ENCODE measurements at regions not wholly inside any gene's neighbourhood (a gene's known extent, or its start where the extent isn't known, plus 50 kb on each side); places are given as distances from the start of the nearest gene placed in this dataset.

DNA sequence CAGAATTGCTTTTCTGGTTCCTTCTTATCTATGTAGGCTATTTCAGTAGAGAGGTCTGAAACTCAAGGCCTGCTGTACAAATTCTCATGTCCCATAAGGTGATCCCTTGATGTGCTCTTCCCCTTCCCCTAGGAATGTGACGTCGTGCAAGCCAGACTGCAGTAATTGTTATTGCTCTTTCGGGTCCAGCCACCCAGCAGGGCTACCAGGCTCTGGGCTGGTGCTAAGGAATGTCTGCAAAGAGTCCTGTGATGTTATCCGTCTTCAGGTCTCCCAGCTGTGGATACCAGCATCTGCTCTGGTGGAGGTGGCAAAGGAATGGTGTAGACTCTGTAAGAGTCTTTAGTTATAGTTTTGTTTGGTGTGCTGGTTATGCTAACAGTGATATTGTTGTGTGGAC is 378.7 kb downstream of the C4orf33 start:
- Mint-ChIP-seq H3K27me3 (no peaks in the 10 kb centered on the region), H3K4me3 (no peak overlapping the region), H3K36me3 (no peaks in the 10 kb centered on the region), H3K27ac (no peak overlapping the region), H3K4me1 (no peaks in the 10 kb centered on the region), H3K9me3 (peaks cover 0 to 14% (median 5%) of the 10 kb centered on the region in 7 donors)
- Histone ChIP-seq H3K4me3 (ENCODE audit: low read depth, low read length) (no peak overlapping the region), H3K36me3 (ENCODE audit: control insufficient read depth, insufficient read depth, low read length) (no peaks in the 10 kb centered on the region), H3K27me3 (ENCODE audit: control insufficient read depth, insufficient read depth, low read length) (no peaks in the 10 kb centered on the region), H3K27ac (ENCODE audit: insufficient read depth, low read length, poor library complexity, severe bottlenecking) (no peak overlapping the region), H3K9me3 (ENCODE audit: control insufficient read depth in 2 of 2, low read length in 2 of 2) (no peaks in the 10 kb centered on the region), H3K4me1 (ENCODE audit: control insufficient read depth, insufficient read depth, low read length, poor library complexity, severe bottlenecking) (no peaks in the 10 kb centered on the region)
- DNase-seq (no peak), ATAC-seq (ENCODE audit: low read depth in 2 of 2) (no peak)

DNA sequence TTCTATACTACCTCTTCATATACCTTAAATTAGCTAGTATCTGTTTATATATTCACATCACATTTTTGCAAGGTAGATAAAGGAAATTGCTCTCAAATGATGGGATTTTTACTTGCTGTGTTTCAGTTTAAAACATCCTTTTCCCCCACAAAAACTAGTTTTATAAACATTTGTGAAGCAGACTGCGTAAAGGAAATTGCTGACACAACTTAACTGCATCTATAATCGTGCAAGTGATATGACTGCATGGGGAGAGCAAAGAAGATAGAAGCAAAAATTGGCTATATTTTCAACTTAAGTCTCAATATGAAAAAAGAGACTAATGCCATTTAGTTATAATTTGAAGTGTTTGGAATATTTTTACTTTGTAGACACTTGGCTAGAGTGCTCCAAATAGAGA is 385.2 kb downstream of the C4orf33 start:
- H3K4me1 ChIP-seq (ENCODE audit: control insufficient read depth, insufficient read depth, low read length, poor library complexity, severe bottlenecking), result no peaks in the 10 kb centered on the region
- Mint-ChIP-seq H3K27me3 (peaks cover 4% of the 10 kb centered on the region), H3K9me3 (peaks cover 0 to 6% (median 2%) of the 10 kb centered on the region in 7 donors), H3K36me3 (no peaks in the 10 kb centered on the region), H3K27ac (no peak overlapping the region), H3K4me1 (no peaks in the 10 kb centered on the region), H3K4me3 (no peak overlapping the region)
- H3K9me3 ChIP-seq (ENCODE audit: control insufficient read depth in 2 of 2, low read length in 2 of 2), result no peaks in the 10 kb centered on the region
- no peak overlapping the region for H3K4me3 ChIP-seq (ENCODE audit: low read depth, low read length)
- H3K27me3 ChIP-seq (ENCODE audit: control insufficient read depth, insufficient read depth, low read length), result no peaks in the 10 kb centered on the region
- ATAC-seq (ENCODE audit: low read depth in 2 of 2), result no peak
- no peak for DNase-seq
- H3K36me3 ChIP-seq (ENCODE audit: control insufficient read depth, insufficient read depth, low read length), result no peaks in the 10 kb centered on the region
- H3K27ac ChIP-seq (ENCODE audit: insufficient read depth, low read length, poor library complexity, severe bottlenecking), result no peak overlapping the region

DNA sequence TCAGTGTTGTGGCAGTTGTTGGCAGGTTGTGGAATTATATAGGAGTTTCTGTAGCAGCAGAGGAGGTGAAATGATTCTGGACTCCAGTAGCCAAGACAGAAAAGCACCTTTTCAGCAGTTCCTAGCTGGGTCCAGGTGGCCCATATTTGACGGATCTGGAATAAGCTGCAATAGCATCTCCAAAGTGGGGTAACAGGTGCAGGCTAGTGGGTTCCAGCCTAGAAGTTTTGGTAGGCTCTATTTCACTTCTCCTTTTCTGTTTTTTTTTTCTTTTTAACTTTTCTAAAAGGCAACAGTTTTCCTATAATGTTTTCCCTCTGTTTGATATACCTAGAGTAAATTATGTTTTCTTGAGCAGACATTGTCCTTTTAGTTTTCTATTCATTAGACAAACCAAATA is 392.5 kb downstream of the C4orf33 start:
- Mint-ChIP-seq H3K4me1 (no peaks in the 10 kb centered on the region), H3K27me3 (peaks cover 7% of the 10 kb centered on the region), H3K27ac (no peak overlapping the region), H3K36me3 (no peaks in the 10 kb centered on the region), H3K4me3 (no peak overlapping the region), H3K9me3 (peaks cover 0 to 4% (median 0%) of the 10 kb centered on the region in 7 donors)
- no peaks in the 10 kb centered on the region for H3K36me3 ChIP-seq (ENCODE audit: control insufficient read depth, insufficient read depth, low read length)
- ATAC-seq (ENCODE audit: low read depth in 2 of 2), result no peak
- no peaks in the 10 kb centered on the region for H3K27me3 ChIP-seq (ENCODE audit: control insufficient read depth, insufficient read depth, low read length)
- H3K27ac ChIP-seq (ENCODE audit: insufficient read depth, low read length, poor library complexity, severe bottlenecking), result no peak overlapping the region
- H3K4me3 ChIP-seq (ENCODE audit: low read depth, low read length), result no peak overlapping the region
- H3K9me3 ChIP-seq (ENCODE audit: control insufficient read depth in 2 of 2, low read length in 2 of 2), result no peaks in the 10 kb centered on the region
- no peaks in the 10 kb centered on the region for H3K4me1 ChIP-seq (ENCODE audit: control insufficient read depth, insufficient read depth, low read length, poor library complexity, severe bottlenecking)
- no peak for DNase-seq

DNA sequence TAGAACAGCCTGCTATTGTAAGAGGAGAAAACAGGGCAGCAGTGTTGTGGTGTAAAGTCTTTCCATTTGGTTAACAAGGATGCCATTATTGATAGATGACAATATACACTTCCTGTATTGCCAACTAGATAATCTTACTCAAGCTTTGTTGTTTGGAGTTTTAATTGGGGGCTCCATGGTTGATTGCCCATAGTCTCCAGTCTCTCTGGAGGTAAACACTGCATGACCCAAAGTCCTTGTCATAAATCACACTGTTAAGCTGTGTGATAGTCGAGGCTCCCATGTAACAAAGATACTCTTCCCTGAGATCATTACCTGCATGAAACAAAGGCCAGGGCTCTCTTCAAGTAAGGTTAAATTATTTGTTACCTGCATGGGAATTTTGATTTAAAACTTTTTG is 394.6 kb downstream of the C4orf33 start:
- peaks cover 0 to 4% (median 0%) of the 10 kb centered on the region in 7 donors for H3K9me3 Mint-ChIP-seq
- H3K4me3 ChIP-seq (ENCODE audit: low read depth, low read length), result no peak overlapping the region
- H3K36me3 ChIP-seq (ENCODE audit: control insufficient read depth, insufficient read depth, low read length), result no peaks in the 10 kb centered on the region
- no peaks in the 10 kb centered on the region for H3K27me3 ChIP-seq (ENCODE audit: control insufficient read depth, insufficient read depth, low read length)
- no peaks in the 10 kb centered on the region for H3K9me3 ChIP-seq (ENCODE audit: control insufficient read depth in 2 of 2, low read length in 2 of 2)
- no peaks in the 10 kb centered on the region for H3K4me1 ChIP-seq (ENCODE audit: control insufficient read depth, insufficient read depth, low read length, poor library complexity, severe bottlenecking)
- peaks cover 0 to 2% (median 0%) of the 10 kb centered on the region in 4 donors for H3K4me1 Mint-ChIP-seq
- no peak overlapping the region for H3K27ac ChIP-seq (ENCODE audit: insufficient read depth, low read length, poor library complexity, severe bottlenecking)
- H3K36me3 Mint-ChIP-seq, result no peaks in the 10 kb centered on the region
- DNase-seq, result no peak
- peaks cover 4% of the 10 kb centered on the region for H3K27me3 Mint-ChIP-seq
- no peak overlapping the region for H3K4me3 Mint-ChIP-seq
- no peak overlapping the region for H3K27ac Mint-ChIP-seq
- ATAC-seq (ENCODE audit: low read depth in 2 of 2), result no peak

DNA sequence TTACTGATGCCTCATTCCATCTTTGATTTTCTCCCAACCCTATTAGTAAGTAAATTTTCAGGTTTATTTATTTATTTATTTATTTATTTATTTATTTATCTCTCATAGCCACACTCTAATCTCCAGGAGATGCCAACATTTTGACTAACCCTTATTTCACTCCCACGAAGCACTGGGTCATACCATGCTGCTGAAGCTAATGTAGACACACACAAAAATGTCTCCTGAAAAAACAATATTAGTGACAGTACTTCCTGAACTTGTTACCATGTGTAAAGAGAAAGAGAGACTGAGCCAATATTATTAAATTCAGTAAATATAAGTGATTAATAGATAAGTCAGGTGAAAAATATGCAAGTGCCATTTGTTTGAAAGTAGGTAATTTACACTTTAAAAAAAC is 402.7 kb downstream of the C4orf33 start:
- DNase-seq (no peak), ATAC-seq (ENCODE audit: low read depth in 2 of 2) (no peak)
- H3K27ac ChIP-seq (ENCODE audit: insufficient read depth, low read length, poor library complexity, severe bottlenecking), result no peak overlapping the region
- no peaks in the 10 kb centered on the region for H3K36me3 ChIP-seq (ENCODE audit: control insufficient read depth, insufficient read depth, low read length)
- H3K4me3 ChIP-seq (ENCODE audit: low read depth, low read length), result no peak overlapping the region
- Mint-ChIP-seq H3K9me3 (peaks cover 0 to 5% (median 0%) of the 10 kb centered on the region in 7 donors), H3K4me3 (no peak overlapping the region), H3K36me3 (no peaks in the 10 kb centered on the region), H3K27me3 (no peaks in the 10 kb centered on the region), H3K27ac (no peak overlapping the region), H3K4me1 (peaks cover 0 to 4% (median 0%) of the 10 kb centered on the region in 4 donors)
- no peaks in the 10 kb centered on the region for H3K4me1 ChIP-seq (ENCODE audit: control insufficient read depth, insufficient read depth, low read length, poor library complexity, severe bottlenecking)
- no peaks in the 10 kb centered on the region for H3K27me3 ChIP-seq (ENCODE audit: control insufficient read depth, insufficient read depth, low read length)
- H3K9me3 ChIP-seq (ENCODE audit: control insufficient read depth in 2 of 2, low read length in 2 of 2), result no peaks in the 10 kb centered on the region

DNA sequence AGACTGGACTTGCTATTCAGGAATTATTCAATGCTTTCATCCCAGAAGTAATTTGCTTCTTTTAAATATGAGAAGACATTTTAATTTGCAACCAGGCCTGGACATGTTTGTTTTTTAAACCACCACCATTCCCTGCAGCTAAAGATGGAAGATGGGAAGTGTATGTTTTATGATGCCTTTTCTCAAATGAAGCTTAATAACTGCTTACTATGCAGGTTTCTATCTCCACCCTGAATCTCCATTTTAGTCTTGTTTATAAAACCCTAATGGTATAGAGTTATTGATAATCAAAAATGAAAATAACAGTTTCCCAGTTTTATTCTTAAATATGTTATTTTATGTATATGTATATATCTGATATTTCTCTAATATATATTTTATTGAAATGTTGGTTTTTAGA is 418.9 kb downstream of the C4orf33 start:
- H3K36me3 Mint-ChIP-seq, result no peaks in the 10 kb centered on the region
- no peak overlapping the region for H3K27ac Mint-ChIP-seq
- H3K27ac ChIP-seq (ENCODE audit: insufficient read depth, low read length, poor library complexity, severe bottlenecking), result no peak overlapping the region
- H3K27me3 ChIP-seq (ENCODE audit: control insufficient read depth, insufficient read depth, low read length), result no peaks in the 10 kb centered on the region
- H3K9me3 ChIP-seq (ENCODE audit: control insufficient read depth in 2 of 2, low read length in 2 of 2), result no peaks in the 10 kb centered on the region
- no peaks in the 10 kb centered on the region for H3K36me3 ChIP-seq (ENCODE audit: control insufficient read depth, insufficient read depth, low read length)
- no peaks in the 10 kb centered on the region for H3K27me3 Mint-ChIP-seq
- no peak for DNase-seq
- no peaks in the 10 kb centered on the region for H3K4me1 Mint-ChIP-seq
- ATAC-seq (ENCODE audit: low read depth in 2 of 2), result no peak
- no peak overlapping the region for H3K4me3 ChIP-seq (ENCODE audit: low read depth, low read length)
- H3K9me3 Mint-ChIP-seq, result peaks cover 0 to 4% (median 0%) of the 10 kb centered on the region in 7 donors
- no peak overlapping the region for H3K4me3 Mint-ChIP-seq
- H3K4me1 ChIP-seq (ENCODE audit: control insufficient read depth, insufficient read depth, low read length, poor library complexity, severe bottlenecking), result no peaks in the 10 kb centered on the region

DNA sequence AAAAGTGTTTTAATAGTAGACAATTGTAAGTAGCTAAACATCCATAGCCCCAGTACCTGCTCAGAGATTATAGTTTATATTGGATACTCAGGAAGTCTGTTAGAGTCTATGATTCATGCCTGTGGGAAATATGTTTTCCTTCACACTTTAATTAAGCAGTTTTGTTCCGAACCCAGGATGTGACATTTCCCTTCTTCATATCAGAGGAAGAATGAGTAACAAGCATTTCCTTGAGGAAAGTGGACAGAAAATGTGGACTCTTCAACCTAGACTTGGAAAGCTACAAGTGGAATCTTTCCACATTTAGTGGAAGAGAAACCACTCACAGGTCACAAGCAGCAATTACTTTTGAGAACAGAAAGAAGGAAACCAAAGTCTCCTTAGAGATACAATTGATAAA is 419.4 kb downstream of the C4orf33 start:
- no peaks in the 10 kb centered on the region for H3K9me3 ChIP-seq (ENCODE audit: control insufficient read depth in 2 of 2, low read length in 2 of 2)
- no peaks in the 10 kb centered on the region for H3K4me1 ChIP-seq (ENCODE audit: control insufficient read depth, insufficient read depth, low read length, poor library complexity, severe bottlenecking)
- H3K36me3 ChIP-seq (ENCODE audit: control insufficient read depth, insufficient read depth, low read length), result no peaks in the 10 kb centered on the region
- ATAC-seq (ENCODE audit: low read depth in 2 of 2) (no peak), DNase-seq (no peak)
- H3K27me3 ChIP-seq (ENCODE audit: control insufficient read depth, insufficient read depth, low read length), result no peaks in the 10 kb centered on the region
- peaks cover 0 to 4% (median 0%) of the 10 kb centered on the region in 7 donors for H3K9me3 Mint-ChIP-seq
- no peak overlapping the region for H3K4me3 Mint-ChIP-seq
- no peak overlapping the region for H3K27ac Mint-ChIP-seq
- no peak overlapping the region for H3K27ac ChIP-seq (ENCODE audit: insufficient read depth, low read length, poor library complexity, severe bottlenecking)
- H3K27me3 Mint-ChIP-seq, result no peaks in the 10 kb centered on the region
- no peaks in the 10 kb centered on the region for H3K4me1 Mint-ChIP-seq
- no peaks in the 10 kb centered on the region for H3K36me3 Mint-ChIP-seq
- no peak overlapping the region for H3K4me3 ChIP-seq (ENCODE audit: low read depth, low read length)

DNA sequence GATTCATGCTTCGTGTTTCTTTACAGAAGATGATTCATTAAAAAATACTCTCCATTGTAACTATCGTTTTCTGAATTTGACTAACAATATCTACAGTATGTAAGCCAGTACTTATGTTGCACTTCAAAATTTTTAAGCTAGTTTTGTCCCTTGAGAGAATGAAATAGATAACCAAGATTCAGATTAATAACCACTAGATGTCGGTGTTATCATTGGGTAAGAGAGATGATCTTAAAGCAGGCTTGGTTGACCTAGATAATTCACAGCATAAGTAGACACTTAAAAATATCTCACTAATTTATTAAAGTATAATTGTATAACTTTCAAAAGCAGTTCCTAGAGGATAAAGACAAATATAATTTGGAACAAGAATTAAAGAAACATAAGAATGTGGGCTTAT is 430.9 kb downstream of the C4orf33 start:
- Mint-ChIP-seq H3K27ac (no peak overlapping the region), H3K27me3 (no peaks in the 10 kb centered on the region), H3K4me1 (no peaks in the 10 kb centered on the region), H3K9me3 (peaks cover 0 to 7% (median 0%) of the 10 kb centered on the region in 7 donors), H3K4me3 (no peak overlapping the region), H3K36me3 (no peaks in the 10 kb centered on the region)
- Histone ChIP-seq H3K27ac (ENCODE audit: insufficient read depth, low read length, poor library complexity, severe bottlenecking) (no peak overlapping the region), H3K36me3 (ENCODE audit: control insufficient read depth, insufficient read depth, low read length) (no peaks in the 10 kb centered on the region), H3K27me3 (ENCODE audit: control insufficient read depth, insufficient read depth, low read length) (no peaks in the 10 kb centered on the region), H3K4me1 (ENCODE audit: control insufficient read depth, insufficient read depth, low read length, poor library complexity, severe bottlenecking) (no peaks in the 10 kb centered on the region), H3K4me3 (ENCODE audit: low read depth, low read length) (no peak overlapping the region), H3K9me3 (ENCODE audit: control insufficient read depth in 2 of 2, low read length in 2 of 2) (no peaks in the 10 kb centered on the region)
- DNase-seq (no peak), ATAC-seq (ENCODE audit: low read depth in 2 of 2) (no peak)

Measured in CD4-positive, CD25-positive, alpha-beta regulatory T cell (primary cell).